NCI-H1092 (cell line): ENCODE measurements at regions not wholly inside any gene's neighbourhood (a gene's known extent, or its start where the extent isn't known, plus 50 kb on each side); places are given as distances from the start of the nearest gene placed in this dataset.
A peak's percentile ranks its signal among the peaks of the same experiment; 100 is the strongest.

ENCODE experiments used
- DNase-seq: peaks from one replicate; lab custom pipeline; 2025; lab: John Stamatoyannopoulos, UW

GRCh38 chr2:64829525-64829924 is 159.7 kb upstream of the SLC1A4 start:
- DNase-seq: no peak

- peak; percentile 3 for DNase-seq
Measured at GRCh38 chr2:64831134-64831976, 157.8 kb upstream of the SLC1A4 start.

- DNase-seq: no peak
Measured at GRCh38 chr2:64831977-64832328, 157.2 kb upstream of the SLC1A4 start.

GRCh38 chr2:64832936-64833335 is 156.3 kb upstream of the SLC1A4 start:
- DNase-seq: no peak

- DNase-seq: no peak
Measured at GRCh38 chr2:64836566-64836965, 152.6 kb upstream of the SLC1A4 start.

GRCh38 chr2:64837116-64837731 is 152.0 kb upstream of the SLC1A4 start:
- no peak for DNase-seq

GRCh38 chr2:64837925-64838641 is 151.1 kb upstream of the SLC1A4 start:
- DNase-seq: no peak

GRCh38 chr2:64838817-64839216 is 150.4 kb upstream of the SLC1A4 start:
- no peak for DNase-seq

- DNase-seq: no peak
Measured at GRCh38 chr2:64839844-64840243, 149.4 kb upstream of the SLC1A4 start.

- DNase-seq: no peak
Measured at GRCh38 chr2:64840426-64840881, 148.7 kb upstream of the SLC1A4 start.

GRCh38 chr2:64841461-64841860 is 147.7 kb upstream of the SLC1A4 start:
- DNase-seq: no peak

- DNase-seq: no peak
Measured at GRCh38 chr2:64842030-64842429, 147.2 kb upstream of the SLC1A4 start.

- no peak for DNase-seq
Measured at GRCh38 chr2:64844087-64844486, 145.1 kb upstream of the SLC1A4 start.

GRCh38 chr2:64845273-64845905 is 143.8 kb upstream of the SLC1A4 start:
- DNase-seq: no peak

- DNase-seq: no peak
Measured at GRCh38 chr2:64846177-64846576, 143.0 kb upstream of the SLC1A4 start.

- DNase-seq: no peak
Measured at GRCh38 chr2:64847930-64848329, 141.3 kb upstream of the SLC1A4 start.

GRCh38 chr2:64848363-64848762 is 140.8 kb upstream of the SLC1A4 start:
- no peak for DNase-seq

- DNase-seq: no peak
Measured at GRCh38 chr2:64848945-64849344, 140.3 kb upstream of the SLC1A4 start.

- no peak for DNase-seq
Measured at GRCh38 chr2:64850642-64851041, 138.6 kb upstream of the SLC1A4 start.

GRCh38 chr2:64852771-64853241 is 136.4 kb upstream of the SLC1A4 start:
- DNase-seq: no peak

- DNase-seq: no peak
Measured at GRCh38 chr2:64853306-64853705, 135.9 kb upstream of the SLC1A4 start.

- DNase-seq: no peak
Measured at GRCh38 chr2:64853894-64854293, 135.3 kb upstream of the SLC1A4 start.
